Liver (tissue), 8 donors: ENCODE measurements at regions not wholly inside any gene's neighbourhood (a gene's known extent, or its start where the extent isn't known, plus 50 kb on each side); places are given as distances from the start of the nearest gene placed in this dataset.

Experiments
- DNase-seq: peaks from one replicate; pipeline ENCODE4 v3.0.0-alpha.2; 2017; ENCODE audit warnings: low spot score
- H3K27ac ChIP-seq, 2 donors: one replicate each; pipeline ENCODE4 v1.7.0; 2013; ENCODE audit warnings: inconsistent platforms in 2 of 2, low read length in 2 of 2, control low read depth in 1 of 2, low read depth in 1 of 2, mild to moderate bottlenecking in 1 of 2
- H3K27me3 ChIP-seq, 4 donors: one replicate each; pipeline versions ENCODE4 v1.6.1 to v1.7.0; 2013; ENCODE audit warnings: low read length in 3 of 4, inconsistent platforms in 1 of 4, mild to moderate bottlenecking in 1 of 4, moderate library complexity in 1 of 4; ENCODE audit not compliant: control insufficient read depth in 4 of 4, insufficient read depth in 4 of 4
- H3K36me3 ChIP-seq, 4 donors: one replicate each; pipeline versions ENCODE4 v1.6.1 to v1.7.0; 2013; ENCODE audit warnings: low read length in 3 of 4, mild to moderate bottlenecking in 3 of 4, low read depth in 1 of 4, moderate library complexity in 1 of 4; ENCODE audit not compliant: control insufficient read depth in 4 of 4, insufficient read depth in 3 of 4
- H3K4me1 ChIP-seq, 4 donors: one replicate each; pipeline versions ENCODE4 v1.6.1 to v1.7.0; 2013; ENCODE audit warnings: low read length in 3 of 4, mild to moderate bottlenecking in 3 of 4, moderate library complexity in 1 of 4; ENCODE audit not compliant: control insufficient read depth in 4 of 4, insufficient read depth in 4 of 4
- H3K4me3 ChIP-seq, 3 donors: one replicate each; pipeline versions ENCODE4 v1.6.1 to v1.7.0; 2013; ENCODE audit warnings: low read length in 3 of 3, control low read depth in 1 of 3, low read depth in 1 of 3, mild to moderate bottlenecking in 1 of 3
- H3K9ac ChIP-seq, 2 donors: one replicate each; pipeline ENCODE4 v1.7.0; 2013; ENCODE audit warnings: low read length in 2 of 2, mild to moderate bottlenecking in 2 of 2, moderate library complexity in 2 of 2, control low read depth in 1 of 2, low read depth in 1 of 2
- H3K9me3 ChIP-seq, 4 donors: one replicate each; pipeline versions ENCODE4 v1.6.1 to v1.7.0; 2013; ENCODE audit warnings: low read length in 3 of 4; ENCODE audit not compliant: control insufficient read depth in 4 of 4
- EGR1 ChIP-seq, 2 donors: IDR thresholded peaks; 2 replicates each; pipeline ENCODE4 v1.6.1; 2016 to 2018; ENCODE audit warnings: antibody characterized with exemption in 2 of 2, low read depth in 2 of 2
- GABPA ChIP-seq, 2 donors: IDR thresholded peaks in 1 of 2; conservative IDR thresholded peaks in 1 of 2; 2 replicates each; pipeline ENCODE4 v1.6.1; 2016; ENCODE audit warnings: antibody characterized with exemption in 2 of 2, mild to moderate bottlenecking in 1 of 2, moderate library complexity in 1 of 2
- HNF4A ChIP-seq, 2 donors: conservative IDR thresholded peaks; 2 replicates each; pipeline ENCODE4 v1.6.1; 2016; ENCODE audit warnings: antibody characterized with exemption in 2 of 2, mild to moderate bottlenecking in 2 of 2
- HNF4G ChIP-seq: IDR thresholded peaks from 2 replicates; pipeline ENCODE4 v1.6.1; 2016; ENCODE audit warnings: antibody characterized with exemption
- NR2F2 ChIP-seq: IDR thresholded peaks from 2 replicates; pipeline ENCODE4 v1.6.1; 2016; ENCODE audit warnings: antibody characterized with exemption
- RAD21 ChIP-seq, 2 donors: IDR thresholded peaks; 2 replicates each; pipeline ENCODE4 v1.6.1; 2016; ENCODE audit warnings: antibody characterized with exemption in 2 of 2, mild to moderate bottlenecking in 2 of 2
- RXRA ChIP-seq, 2 donors: IDR thresholded peaks; 2 replicates each; pipeline ENCODE4 v1.6.1; 2017 to 2018; ENCODE audit warnings: antibody characterized with exemption in 2 of 2, mild to moderate bottlenecking in 1 of 2
- SP1 ChIP-seq: IDR thresholded peaks from 2 replicates; pipeline ENCODE4 v1.6.1; 2018; ENCODE audit warnings: antibody characterized with exemption, mild to moderate bottlenecking
- TAF1 ChIP-seq: conservative IDR thresholded peaks from 2 replicates; pipeline ENCODE4 v1.6.1; 2016; ENCODE audit warnings: antibody characterized with exemption, mild to moderate bottlenecking
- YY1 ChIP-seq: IDR thresholded peaks from 2 replicates; pipeline ENCODE4 v1.6.1; 2016; ENCODE audit warnings: antibody characterized with exemption, mild to moderate bottlenecking
- WGBS: extraction: QIAGEN DNeasy Blood & Tissue Kit; methylation state at CpG from one replicate; pipeline ENCODE4 v1.1.7; 2013; 5-methylcytosine and 5-hydroxymethylcytosine counted together
- TF ChIP-seq, protein P1 (sequence below): IDR thresholded peaks from 2 replicates; pipeline ENCODE4 v1.6.1; 2016; ENCODE audit warnings: antibody characterized with exemption
- TF ChIP-seq, protein P2 (sequence below): IDR thresholded peaks from 2 replicates; pipeline ENCODE4 v1.6.1; 2016; ENCODE audit warnings: antibody characterized with exemption
- TF ChIP-seq, protein P3 (sequence below): fragments of 150-350 bp; IDR thresholded peaks from 2 replicates; pipeline ENCODE4 v1.5.1; 2017; ENCODE audit warnings: improper control_type of control experiment, low read depth, low read length; ENCODE audit not compliant: missing input control
- TF ChIP-seq, protein P4 (sequence below): IDR thresholded peaks from 2 replicates; pipeline ENCODE4 v1.6.1; 2016; ENCODE audit warnings: antibody characterized with exemption
- donor health status: healthy.
- donor health status: healthy.
- donor health status: healthy.
- donor health status: healthy.
- donor health status: healthy.

DNA sequence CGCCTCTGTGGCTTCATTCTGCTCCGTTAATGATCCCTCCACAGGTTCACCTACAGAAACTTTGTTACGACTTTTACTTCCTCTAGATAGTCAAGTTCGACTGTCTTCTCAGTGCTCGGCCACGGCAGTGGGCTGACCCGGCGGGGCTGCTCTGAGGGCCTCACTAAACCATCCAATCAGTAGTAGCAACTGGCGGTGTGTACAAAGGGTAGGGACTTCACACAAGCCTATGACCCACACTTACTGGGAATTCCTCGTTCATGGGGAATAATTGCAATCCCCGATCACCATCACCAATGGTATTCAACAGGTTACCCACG, 1959.2 kb upstream of the DEFB115 start:
- Histone ChIP-seq H3K9ac (no peak overlapping the region), H3K36me3 (no peaks in the 10 kb centered on the region), H3K27me3 (no peaks in the 10 kb centered on the region), H3K27ac (no peak overlapping the region), H3K4me1 (no peaks in the 10 kb centered on the region), H3K9me3 (peaks cover 0 to 17% (median 7%) of the 10 kb centered on the region in 4 donors), H3K4me3 (no peak overlapping the region)
- TF ChIP-seq GABPA (IDR thresholded peaks at IDR 0.05 in 1 of 2, conservative IDR thresholded peaks at IDR 0.05 in 1 of 2) (no peak), EGR1 (IDR thresholded peaks at IDR 0.05; ENCODE audit: low read depth in 2 of 2) (no peak), TAF1 (no peak), RAD21 (IDR thresholded peaks at IDR 0.05) (no peak), YY1 (no peak), HNF4G (no peak), RXRA (IDR thresholded peaks at IDR 0.05) (no peak), SP1 (no peak), NR2F2 (no peak), HNF4A (conservative IDR thresholded peaks at IDR 0.05) (no peak)
- TF ChIP-seq, protein P1, sequence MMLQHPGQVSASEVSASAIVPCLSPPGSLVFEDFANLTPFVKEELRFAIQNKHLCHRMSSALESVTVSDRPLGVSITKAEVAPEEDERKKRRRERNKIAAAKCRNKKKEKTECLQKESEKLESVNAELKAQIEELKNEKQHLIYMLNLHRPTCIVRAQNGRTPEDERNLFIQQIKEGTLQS: no peak
- TF ChIP-seq, protein P2, sequence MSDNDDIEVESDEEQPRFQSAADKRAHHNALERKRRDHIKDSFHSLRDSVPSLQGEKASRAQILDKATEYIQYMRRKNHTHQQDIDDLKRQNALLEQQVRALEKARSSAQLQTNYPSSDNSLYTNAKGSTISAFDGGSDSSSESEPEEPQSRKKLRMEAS: no peak
- TF ChIP-seq, protein P3, sequence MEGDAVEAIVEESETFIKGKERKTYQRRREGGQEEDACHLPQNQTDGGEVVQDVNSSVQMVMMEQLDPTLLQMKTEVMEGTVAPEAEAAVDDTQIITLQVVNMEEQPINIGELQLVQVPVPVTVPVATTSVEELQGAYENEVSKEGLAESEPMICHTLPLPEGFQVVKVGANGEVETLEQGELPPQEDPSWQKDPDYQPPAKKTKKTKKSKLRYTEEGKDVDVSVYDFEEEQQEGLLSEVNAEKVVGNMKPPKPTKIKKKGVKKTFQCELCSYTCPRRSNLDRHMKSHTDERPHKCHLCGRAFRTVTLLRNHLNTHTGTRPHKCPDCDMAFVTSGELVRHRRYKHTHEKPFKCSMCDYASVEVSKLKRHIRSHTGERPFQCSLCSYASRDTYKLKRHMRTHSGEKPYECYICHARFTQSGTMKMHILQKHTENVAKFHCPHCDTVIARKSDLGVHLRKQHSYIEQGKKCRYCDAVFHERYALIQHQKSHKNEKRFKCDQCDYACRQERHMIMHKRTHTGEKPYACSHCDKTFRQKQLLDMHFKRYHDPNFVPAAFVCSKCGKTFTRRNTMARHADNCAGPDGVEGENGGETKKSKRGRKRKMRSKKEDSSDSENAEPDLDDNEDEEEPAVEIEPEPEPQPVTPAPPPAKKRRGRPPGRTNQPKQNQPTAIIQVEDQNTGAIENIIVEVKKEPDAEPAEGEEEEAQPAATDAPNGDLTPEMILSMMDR: no peak
- no peak for DNase-seq
- WGBS: 81% methylated on average over 12 of the region's 12 CpGs

DNA sequence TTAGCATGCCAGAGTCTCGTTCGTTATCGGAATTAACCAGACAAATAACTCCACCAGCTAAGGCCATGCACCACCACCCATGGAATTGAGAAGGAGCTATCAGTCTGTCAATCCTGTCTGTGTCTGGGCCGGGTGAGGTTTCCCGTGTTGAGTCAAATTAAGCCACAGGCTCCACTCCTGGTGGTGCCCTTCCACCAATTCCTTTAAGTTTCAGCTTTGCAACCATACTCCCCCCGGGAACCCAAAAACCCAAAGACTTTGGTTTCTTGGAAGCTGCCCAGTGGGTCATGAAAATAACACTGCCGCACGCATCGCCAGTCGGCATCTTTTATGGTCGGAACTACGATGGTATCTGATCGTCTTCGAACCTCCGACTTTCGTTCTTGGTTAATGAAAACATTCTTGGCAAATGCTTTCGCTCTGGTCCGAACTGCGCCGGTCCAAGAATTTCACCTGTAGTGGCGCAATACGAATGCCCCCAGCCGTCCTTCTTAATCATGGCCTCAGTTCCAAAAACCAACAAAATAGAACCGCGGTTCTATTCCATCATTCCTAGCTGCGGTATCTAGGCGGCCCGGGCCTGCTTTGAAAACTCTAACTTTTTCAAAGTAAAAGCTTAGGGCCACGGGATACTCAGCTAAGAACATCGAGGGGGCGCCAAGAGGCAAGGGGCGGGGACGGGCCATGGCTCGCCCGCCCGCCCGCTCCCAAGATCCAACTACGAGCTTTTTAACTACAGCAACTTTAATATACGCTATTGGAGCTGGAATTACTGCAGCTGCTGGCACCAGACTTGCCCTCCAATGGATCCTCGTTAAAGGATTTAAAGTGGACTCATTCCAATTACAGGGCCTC, 1958.5 kb upstream of the DEFB115 start:
- 87% methylated on average over 40 of the region's 40 CpGs for WGBS
- H3K4me3 ChIP-seq: no peak overlapping the region
- DNase-seq: no peak
- H3K27ac ChIP-seq: no peak overlapping the region
- no peak overlapping the region for H3K9ac ChIP-seq
- no peaks in the 10 kb centered on the region for H3K4me1 ChIP-seq
- H3K9me3 ChIP-seq: peaks cover 0 to 20% (median 7%) of the 10 kb centered on the region in 4 donors
- no peaks in the 10 kb centered on the region for H3K27me3 ChIP-seq
- H3K36me3 ChIP-seq: no peaks in the 10 kb centered on the region
- TF ChIP-seq RAD21 (IDR thresholded peaks at IDR 0.05) (no peak), HNF4G (no peak), SP1 (no peak), HNF4A (conservative IDR thresholded peaks at IDR 0.05) (no peak), YY1 (no peak)
- TF ChIP-seq, protein P4, sequence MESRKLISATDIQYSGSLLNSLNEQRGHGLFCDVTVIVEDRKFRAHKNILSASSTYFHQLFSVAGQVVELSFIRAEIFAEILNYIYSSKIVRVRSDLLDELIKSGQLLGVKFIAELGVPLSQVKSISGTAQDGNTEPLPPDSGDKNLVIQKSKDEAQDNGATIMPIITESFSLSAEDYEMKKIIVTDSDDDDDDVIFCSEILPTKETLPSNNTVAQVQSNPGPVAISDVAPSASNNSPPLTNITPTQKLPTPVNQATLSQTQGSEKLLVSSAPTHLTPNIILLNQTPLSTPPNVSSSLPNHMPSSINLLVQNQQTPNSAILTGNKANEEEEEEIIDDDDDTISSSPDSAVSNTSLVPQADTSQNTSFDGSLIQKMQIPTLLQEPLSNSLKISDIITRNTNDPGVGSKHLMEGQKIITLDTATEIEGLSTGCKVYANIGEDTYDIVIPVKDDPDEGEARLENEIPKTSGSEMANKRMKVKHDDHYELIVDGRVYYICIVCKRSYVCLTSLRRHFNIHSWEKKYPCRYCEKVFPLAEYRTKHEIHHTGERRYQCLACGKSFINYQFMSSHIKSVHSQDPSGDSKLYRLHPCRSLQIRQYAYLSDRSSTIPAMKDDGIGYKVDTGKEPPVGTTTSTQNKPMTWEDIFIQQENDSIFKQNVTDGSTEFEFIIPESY: no peak
- TF ChIP-seq, protein P3: no peak
